ENCODE measurements at regions not wholly inside any gene's neighbourhood (a gene's known extent, or its start where the extent isn't known, plus 50 kb on each side); places are given as distances from the start of the nearest gene placed in this dataset.
"Not testable (repeated sequence)": the region's sequence is repeated elsewhere in the genome, so short reads cannot be mapped to it uniquely, and the experiment has no call there.

GRCh38 chr20:41746635-41747034, 128.5 kb upstream of the CHD6 start:
- intact Hi-C loops (cut with DNase I), result no loop called here
- Histone ChIP-seq H3K36me3 (no peaks in the 10 kb centered on the region), H3K4me1 (no peaks in the 10 kb centered on the region), H3K27me3 (no peaks in the 10 kb centered on the region), H3K27ac (no peak overlapping the region), H3K9me3 (no peaks in the 10 kb centered on the region), H3K4me3 (no peak overlapping the region)
- no peak for TF ChIP-seq CTCF (IDR thresholded peaks at IDR 0.05)
- ATAC-seq, result no peak
- no peak for DNase-seq

GRCh38 chr20:41738604-41739206, 120.5 kb upstream of the CHD6 start:
- no peak overlapping the region for H3K27ac ChIP-seq
- H3K36me3 ChIP-seq, result no peaks in the 10 kb centered on the region
- no peaks in the 10 kb centered on the region for H3K4me1 ChIP-seq
- H3K27me3 ChIP-seq, result no peaks in the 10 kb centered on the region
- DNase-seq (no peak), ATAC-seq (peak; percentile 84)
- peak; percentile 80 for TF ChIP-seq CTCF (IDR thresholded peaks at IDR 0.05)
- intact Hi-C loops (cut with DNase I), result no loop called here
- H3K4me3 ChIP-seq, result no peak overlapping the region
- H3K9me3 ChIP-seq, result no peaks in the 10 kb centered on the region

GRCh38 chr20:41735949-41736348, 117.8 kb upstream of the CHD6 start:
- Histone ChIP-seq H3K27ac (no peak overlapping the region), H3K27me3 (no peaks in the 10 kb centered on the region), H3K9me3 (no peaks in the 10 kb centered on the region), H3K4me3 (no peak overlapping the region), H3K36me3 (no peaks in the 10 kb centered on the region), H3K4me1 (no peaks in the 10 kb centered on the region)
- ATAC-seq (no peak), DNase-seq (no peak)
- TF ChIP-seq CTCF (IDR thresholded peaks at IDR 0.05), result no peak
- intact Hi-C loops (cut with DNase I), result no loop called here

GRCh38 chr20:41734506-41734945, 116.3 kb upstream of the CHD6 start:
- no peak overlapping the region for H3K4me3 ChIP-seq
- H3K4me1 ChIP-seq, result no peaks in the 10 kb centered on the region
- DNase-seq (no peak), ATAC-seq (peak; percentile 92)
- H3K27me3 ChIP-seq, result no peaks in the 10 kb centered on the region
- intact Hi-C loops (cut with DNase I), result no loop called here
- H3K27ac ChIP-seq, result no peak overlapping the region
- TF ChIP-seq CTCF (IDR thresholded peaks at IDR 0.05), result peak; percentile 90
- no peaks in the 10 kb centered on the region for H3K36me3 ChIP-seq
- H3K9me3 ChIP-seq, result no peaks in the 10 kb centered on the region

- intact Hi-C loops (cut with DNase I), result no loop called here
- DNase-seq (no peak), ATAC-seq (no peak)
Observed at GRCh38 chr20:41733151-41733550, 115.0 kb upstream of the CHD6 start.

GRCh38 chr20:41731198-41731597, 113.0 kb upstream of the CHD6 start:
- intact Hi-C loops (cut with DNase I); DNase-seq; H3K27me3 ChIP-seq; ATAC-seq; H3K36me3 ChIP-seq; H3K9me3 ChIP-seq; H3K27ac ChIP-seq; H3K4me1 ChIP-seq; H3K4me3 ChIP-seq: not testable (repeated sequence)

More at GRCh38 chr20:41733151-41733550, 115.0 kb upstream of the CHD6 start:
- no peak overlapping the region for H3K4me3 ChIP-seq
- no peaks in the 10 kb centered on the region for H3K9me3 ChIP-seq
- H3K27me3 ChIP-seq, result no peaks in the 10 kb centered on the region
- no peaks in the 10 kb centered on the region for H3K36me3 ChIP-seq
- no peak for TF ChIP-seq CTCF (IDR thresholded peaks at IDR 0.05)
- H3K4me1 ChIP-seq, result no peaks in the 10 kb centered on the region
- no peak overlapping the region for H3K27ac ChIP-seq

- H3K4me1 ChIP-seq; H3K27ac ChIP-seq; DNase-seq; intact Hi-C loops (cut with DNase I); ATAC-seq; H3K36me3 ChIP-seq; H3K4me3 ChIP-seq; H3K9me3 ChIP-seq; H3K27me3 ChIP-seq: not testable (repeated sequence)
Observed at GRCh38 chr20:41727681-41728080, 109.5 kb upstream of the CHD6 start.

All from upper lobe of right lung (tissue), 1 donor.